HEK293T (cell line): ENCODE measurements at regions not wholly inside any gene's neighbourhood (a gene's known extent, or its start where the extent isn't known, plus 50 kb on each side); places are given as distances from the start of the nearest gene placed in this dataset.

Experiments
- ARNT ChIP-seq: fragments of 450-650 bp; IDR thresholded peaks from 2 replicates; pipeline ENCODE4 v1.6.1; 2017; ENCODE audit warnings: mild to moderate bottlenecking
- BHLHE40 ChIP-seq: fragments of 450-650 bp; IDR thresholded peaks from 2 replicates; pipeline ENCODE4 v1.6.1; 2016; ENCODE audit warnings: mild to moderate bottlenecking, moderate library complexity, borderline replicate concordance
- CTBP1 ChIP-seq: fragments of 450-650 bp; IDR thresholded peaks from 2 replicates; pipeline ENCODE4 v1.6.1; 2016; ENCODE audit warnings: borderline replicate concordance
- FOXA1 ChIP-seq: fragments of 450-650 bp; IDR thresholded peaks from 2 replicates; pipeline ENCODE4 v1.6.1; 2016; ENCODE audit warnings: mild to moderate bottlenecking
- FOXK2 ChIP-seq: fragments of 450-650 bp; IDR thresholded peaks from 2 replicates; pipeline ENCODE4 v1.6.1; 2016; ENCODE audit warnings: mild to moderate bottlenecking
- FOXM1 ChIP-seq: fragments of 450-650 bp; IDR thresholded peaks from 2 replicates; pipeline ENCODE4 v1.6.1; 2017; ENCODE audit warnings: mild to moderate bottlenecking, borderline replicate concordance
- HDGF ChIP-seq: fragments of 450-650 bp; IDR thresholded peaks from 2 replicates; pipeline ENCODE4 v1.6.1; 2017; ENCODE audit warnings: antibody characterized with exemption, borderline replicate concordance
- L3MBTL2 ChIP-seq: fragments of 450-650 bp; conservative IDR thresholded peaks from 2 replicates; pipeline ENCODE4 v1.6.1; 2016; ENCODE audit warnings: mild to moderate bottlenecking
- LEF1 ChIP-seq: fragments of 450-650 bp; IDR thresholded peaks from 2 replicates; pipeline ENCODE4 v1.6.1; 2017; ENCODE audit warnings: mild to moderate bottlenecking, borderline replicate concordance
- PKNOX1 ChIP-seq: fragments of 450-650 bp; IDR thresholded peaks from 2 replicates; pipeline ENCODE4 v1.6.1; 2016
- SP1 ChIP-seq: fragments of 450-650 bp; IDR thresholded peaks from 2 replicates; pipeline ENCODE4 v1.6.1; 2017
- SUZ12 ChIP-seq: fragments of 450-650 bp; IDR thresholded peaks from 2 replicates; pipeline ENCODE4 v1.6.1; 2016; ENCODE audit warnings: mild to moderate bottlenecking
- TARDBP ChIP-seq: fragments of 450-650 bp; IDR thresholded peaks from 2 replicates; pipeline ENCODE4 v1.6.1; 2016
- ZNF384 ChIP-seq: fragments of 450-650 bp; IDR thresholded peaks from 2 replicates; pipeline ENCODE4 v1.6.1; 2016

GRCh38 chr18:47720741-47721140 is 209.7 kb downstream of the SMAD2 start:
- no peak for TF ChIP-seq FOXM1
- TF ChIP-seq ZNF384, result no peak
- TF ChIP-seq L3MBTL2, result no peak
- TF ChIP-seq HDGF, result no peak
- no peak for TF ChIP-seq CTBP1
- no peak for TF ChIP-seq PKNOX1
- no peak for TF ChIP-seq FOXA1
- TF ChIP-seq LEF1, result no peak
- TF ChIP-seq TARDBP, result no peak
- no peak for TF ChIP-seq FOXK2
- no peak for TF ChIP-seq ARNT
- TF ChIP-seq SP1, result no peak
- no peak for TF ChIP-seq BHLHE40
- no peak for TF ChIP-seq SUZ12
